ENCODE measurements at regions not wholly inside any gene's neighbourhood (a gene's known extent, or its start where the extent isn't known, plus 50 kb on each side); places are given as distances from the start of the nearest gene placed in this dataset.

GRCh38 chr3:102084006-102084405, 234.7 kb downstream of the NFKBIZ start:
- no peak for DNase-seq (ENCODE audit: low spot score)

GRCh38 chr3:102084704-102085103, 235.4 kb downstream of the NFKBIZ start:
- no peak for DNase-seq (ENCODE audit: low spot score)

- no peak for DNase-seq (ENCODE audit: low spot score)
Observed at GRCh38 chr3:102085431-102086176, 236.3 kb downstream of the NFKBIZ start.

GRCh38 chr3:102087236-102087635, 237.9 kb downstream of the NFKBIZ start:
- no peak for DNase-seq (ENCODE audit: low spot score)

- DNase-seq (ENCODE audit: low spot score): no peak
Observed at GRCh38 chr3:102089239-102089638, 239.9 kb downstream of the NFKBIZ start.

- DNase-seq (ENCODE audit: low spot score): no peak
Observed at GRCh38 chr3:102089904-102090720, 240.8 kb downstream of the NFKBIZ start.

- DNase-seq (ENCODE audit: low spot score): no peak
Observed at GRCh38 chr3:102090721-102091045, 241.4 kb downstream of the NFKBIZ start.

- DNase-seq (ENCODE audit: low spot score): no peak
Observed at GRCh38 chr3:102091358-102091757, 242.0 kb downstream of the NFKBIZ start.

- no peak for DNase-seq (ENCODE audit: low spot score)
Observed at GRCh38 chr3:102092617-102093466, 243.5 kb downstream of the NFKBIZ start.

- no peak for DNase-seq (ENCODE audit: low spot score)
Observed at GRCh38 chr3:102094506-102094905, 245.2 kb downstream of the NFKBIZ start.

GRCh38 chr3:102095383-102095782, 246.1 kb downstream of the NFKBIZ start:
- no peak for DNase-seq (ENCODE audit: low spot score)

- DNase-seq (ENCODE audit: low spot score): no peak
Observed at GRCh38 chr3:102096066-102096465, 246.8 kb downstream of the NFKBIZ start.

- DNase-seq (ENCODE audit: low spot score): no peak
Observed at GRCh38 chr3:102098130-102098885, 249.0 kb downstream of the NFKBIZ start.

GRCh38 chr3:102099913-102100312, 250.6 kb downstream of the NFKBIZ start:
- no peak for DNase-seq (ENCODE audit: low spot score)

- DNase-seq (ENCODE audit: low spot score): no peak
Observed at GRCh38 chr3:102102394-102102793, 253.1 kb downstream of the NFKBIZ start.

- no peak for DNase-seq (ENCODE audit: low spot score)
Observed at GRCh38 chr3:102104033-102104432, 254.7 kb downstream of the NFKBIZ start.

GRCh38 chr3:102105193-102105592, 255.9 kb downstream of the NFKBIZ start:
- DNase-seq (ENCODE audit: low spot score): no peak

GRCh38 chr3:102106416-102107097, 257.2 kb downstream of the NFKBIZ start:
- DNase-seq (ENCODE audit: low spot score): no peak

GRCh38 chr3:102112704-102113230, 263.5 kb downstream of the NFKBIZ start:
- DNase-seq (ENCODE audit: low spot score): no peak

- DNase-seq (ENCODE audit: low spot score): no peak
Observed at GRCh38 chr3:102113421-102114041, 264.2 kb downstream of the NFKBIZ start.
